Stimulated activated CD4-positive, alpha-beta T cell treated with anti-CD3 and anti-CD28 coated beads, TNF-alpha, amount 100 ng/mL, for 4 hours (primary cell): ENCODE measurements at regions not wholly inside any gene's neighbourhood (a gene's known extent, or its start where the extent isn't known, plus 50 kb on each side); places are given as distances from the start of the nearest gene placed in this dataset.

Experiments used
- DNase-seq, 3 experiments: peaks; one replicate each; pipeline ENCODE4 v3.0.0-alpha.2; 2020; ENCODE audit warnings: low read depth in 3 of 3

DNA sequence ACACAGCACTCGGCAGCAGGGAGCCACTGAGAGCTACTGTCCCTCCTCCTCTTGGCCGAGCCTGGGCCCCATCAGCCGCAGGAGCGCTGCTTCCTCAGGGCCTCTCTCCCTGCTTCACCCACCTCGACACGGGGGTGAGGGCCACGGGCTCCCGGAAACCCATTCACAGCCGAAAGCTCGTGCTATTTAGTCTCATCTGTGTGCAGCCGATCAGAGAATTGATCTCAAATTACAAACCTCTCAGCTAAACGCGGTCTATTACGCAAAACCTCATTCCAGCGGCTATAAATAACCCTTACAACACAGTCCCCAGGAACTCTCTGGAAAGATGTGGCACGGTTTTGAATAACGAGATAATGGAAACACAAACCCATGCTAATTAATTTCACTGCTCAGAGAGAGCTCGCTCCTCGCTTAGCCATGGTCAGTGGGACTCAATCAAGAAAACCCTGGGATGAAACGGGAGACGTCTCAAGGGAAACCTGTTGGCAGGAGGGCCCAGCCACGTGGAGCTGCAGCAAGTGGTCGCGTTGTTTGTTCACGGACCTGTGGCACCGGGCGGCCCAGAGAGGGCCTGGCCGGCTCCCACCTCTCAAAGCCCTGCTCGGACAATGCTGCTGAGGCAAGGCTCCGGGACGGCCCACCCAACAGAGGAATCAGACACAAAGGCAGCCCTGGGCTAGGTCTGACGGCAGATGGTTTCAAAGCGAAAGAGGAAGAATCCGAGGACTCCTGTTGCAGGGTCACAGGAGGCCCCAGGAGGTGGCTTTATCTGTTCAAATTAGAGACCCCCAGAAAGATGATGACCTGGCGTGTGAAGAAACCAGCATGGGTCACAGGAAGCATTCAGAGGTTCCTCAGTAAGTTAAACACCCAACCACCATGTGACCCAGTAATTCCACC lies 210.5 kb downstream of the CTTN start:
- DNase-seq = no peak

DNA sequence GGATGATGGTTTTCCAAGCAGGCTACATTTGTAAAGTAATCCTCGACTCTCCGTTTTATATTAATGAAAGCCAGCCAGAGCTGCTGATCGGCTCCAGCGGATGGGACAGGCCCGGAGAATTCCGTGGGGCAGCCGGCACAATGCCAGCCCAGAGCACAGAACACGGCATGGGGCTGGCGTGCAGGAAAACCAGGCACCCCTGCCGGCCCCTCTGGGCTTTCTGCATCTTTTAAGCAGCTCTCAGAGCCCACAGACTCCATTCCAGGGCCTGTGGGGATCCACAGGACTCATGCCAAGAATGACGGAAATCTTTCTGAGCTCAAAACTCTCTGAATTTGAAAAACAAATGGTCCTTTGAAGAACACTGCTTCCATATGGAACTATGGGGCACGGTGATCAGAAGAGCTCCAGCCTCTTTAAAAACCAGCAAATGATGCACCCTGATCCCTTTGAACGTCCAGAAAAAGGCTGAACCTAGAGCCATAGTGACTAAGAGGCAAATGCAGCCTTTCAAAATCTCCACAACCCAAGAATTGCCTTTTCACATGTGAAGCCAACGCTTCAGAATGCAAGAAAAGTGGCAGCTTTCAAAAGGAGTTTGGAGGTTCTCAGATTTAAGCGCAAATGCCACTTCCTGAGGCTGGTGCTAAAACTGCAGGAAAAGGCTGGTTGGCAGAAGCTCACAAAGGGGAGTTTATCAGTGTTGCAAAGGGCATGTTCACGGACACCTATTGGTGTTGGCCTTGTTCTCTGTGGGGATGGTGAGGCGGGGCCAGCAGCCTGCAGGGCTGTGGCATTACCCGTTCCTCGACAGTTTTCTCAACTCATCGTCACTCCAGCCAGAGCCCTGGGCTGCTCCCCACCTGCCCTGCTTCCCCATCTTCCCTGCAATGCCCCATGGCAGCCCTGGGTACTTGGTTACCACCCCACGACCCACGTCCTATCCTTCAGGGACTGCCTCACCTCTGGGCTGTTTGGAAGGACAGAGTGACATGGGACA lies 212.5 kb downstream of the CTTN start:
- DNase-seq = no peak

DNA sequence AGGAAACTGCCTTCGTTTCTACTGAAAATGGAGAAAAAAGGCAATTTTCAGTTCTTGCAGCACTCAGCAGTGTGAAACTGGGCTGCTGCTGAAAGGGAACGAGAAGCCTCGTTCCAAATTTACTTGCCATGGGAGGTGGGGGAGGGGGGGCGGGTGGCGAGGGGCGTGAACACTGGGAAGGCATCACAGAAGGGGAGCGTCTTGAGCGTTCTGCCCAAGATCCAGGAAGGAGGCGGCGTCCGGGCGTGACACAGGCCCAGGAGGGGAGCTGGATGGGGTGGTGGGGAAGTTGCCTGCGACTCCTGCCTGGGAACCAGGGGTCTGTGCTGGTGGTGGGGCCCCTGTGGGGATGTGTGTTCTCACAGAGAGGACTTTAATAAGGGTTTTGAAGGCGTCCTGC lies 213.5 kb downstream of the CTTN start:
- no peak for DNase-seq

DNA sequence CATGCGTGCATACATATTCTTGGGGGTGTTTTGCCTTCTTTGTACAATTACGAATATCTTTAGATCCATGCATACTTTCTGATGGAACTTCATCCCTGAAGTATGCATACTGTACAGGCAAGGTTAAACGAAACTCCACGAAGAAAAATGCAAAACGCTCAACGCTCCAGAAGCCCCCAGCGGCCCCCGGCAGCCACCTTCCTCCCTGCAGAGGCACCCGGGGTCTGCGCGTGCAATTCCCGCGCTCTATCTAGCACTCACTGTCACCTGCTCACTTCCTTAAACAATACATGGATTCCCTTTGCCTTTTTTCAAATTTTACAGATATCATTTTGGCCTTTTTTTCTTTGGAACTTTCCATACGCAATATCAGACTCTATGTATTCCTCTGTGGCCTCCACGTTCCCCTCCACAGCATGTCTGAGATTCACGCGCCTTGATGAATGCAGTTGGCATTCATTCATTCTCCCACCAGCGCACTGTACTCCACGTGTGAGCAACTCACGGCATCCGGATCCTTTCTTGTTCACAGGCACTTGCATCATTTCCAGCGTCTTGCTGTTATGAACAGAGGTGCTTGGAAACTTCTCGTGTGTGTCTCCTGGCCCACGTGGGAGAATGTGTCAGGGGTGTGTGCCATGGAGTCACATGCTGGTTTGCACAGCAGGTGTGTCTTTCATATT lies 214.3 kb downstream of the CTTN start:
- no peak for DNase-seq

DNA sequence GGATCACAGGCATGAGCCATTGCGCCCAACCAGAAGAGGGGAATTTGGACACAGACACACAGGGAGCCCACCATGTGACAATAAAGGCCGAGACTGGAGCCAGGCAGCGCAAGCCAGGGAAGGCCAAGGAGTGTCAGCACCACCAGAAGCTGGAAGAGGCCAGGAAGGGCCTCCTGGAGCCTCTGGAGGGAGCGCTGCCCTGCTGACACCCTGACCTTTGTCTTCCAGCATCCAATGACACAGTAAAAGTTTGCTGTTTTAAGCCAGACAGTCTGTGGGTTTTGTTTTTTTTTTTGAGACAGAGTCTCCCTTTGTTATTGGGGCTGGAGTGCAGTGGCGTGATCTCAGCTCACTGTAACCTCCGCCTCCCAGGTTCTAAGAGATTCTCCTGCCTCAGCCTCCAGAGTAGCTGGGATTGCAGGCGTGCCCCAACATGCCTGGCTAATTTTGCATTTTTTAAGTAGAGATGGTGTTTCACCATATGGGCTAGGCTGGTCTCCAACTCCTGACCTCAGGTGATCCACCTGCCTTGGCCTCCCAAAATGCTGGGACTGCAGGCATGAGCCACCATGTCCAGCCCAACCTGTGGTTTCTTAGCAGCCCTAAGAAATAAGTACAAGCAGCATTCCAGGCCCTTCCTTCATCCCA lies 215.8 kb downstream of the CTTN start:
- no peak for DNase-seq

DNA sequence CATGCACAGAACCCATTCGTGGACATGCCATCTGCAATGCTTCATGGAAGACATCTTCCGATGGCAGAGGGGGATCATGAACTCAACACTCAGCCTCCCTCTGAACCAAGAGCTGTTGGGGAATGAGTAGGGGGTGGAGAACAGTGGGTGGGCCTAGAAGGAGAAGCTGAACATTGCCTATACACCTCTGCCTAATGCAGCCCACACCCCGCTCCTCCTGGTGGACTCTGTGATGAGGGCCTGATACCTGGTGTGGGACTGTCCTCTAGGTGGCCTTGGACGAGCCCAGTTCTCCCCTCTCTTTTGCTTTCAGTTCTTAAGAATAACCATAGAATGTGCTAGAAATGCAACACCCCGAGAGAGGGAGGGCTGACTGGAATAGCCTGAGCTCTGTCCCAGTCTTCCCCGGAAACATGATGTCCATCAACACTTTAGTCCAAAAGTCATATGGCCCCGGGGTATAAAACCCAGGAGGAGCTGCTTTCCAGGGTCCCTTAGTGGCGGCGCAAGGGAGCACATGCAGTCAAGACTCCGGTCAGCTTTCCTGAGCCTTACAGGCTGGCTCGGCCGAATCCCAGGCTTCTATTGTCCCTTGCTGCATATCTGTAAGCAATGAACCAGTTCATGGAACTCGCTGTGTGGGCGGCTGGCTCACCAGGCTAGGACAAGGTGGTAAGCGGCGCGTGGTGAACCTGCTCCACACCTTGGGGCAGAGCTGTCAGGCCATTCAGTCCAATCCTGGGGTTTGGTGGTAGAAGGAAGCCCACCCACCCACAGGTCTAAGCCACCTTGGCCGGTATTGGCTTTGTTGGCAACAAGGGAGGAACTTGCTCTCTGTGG lies 216.9 kb downstream of the CTTN start:
- DNase-seq = no peak

DNA sequence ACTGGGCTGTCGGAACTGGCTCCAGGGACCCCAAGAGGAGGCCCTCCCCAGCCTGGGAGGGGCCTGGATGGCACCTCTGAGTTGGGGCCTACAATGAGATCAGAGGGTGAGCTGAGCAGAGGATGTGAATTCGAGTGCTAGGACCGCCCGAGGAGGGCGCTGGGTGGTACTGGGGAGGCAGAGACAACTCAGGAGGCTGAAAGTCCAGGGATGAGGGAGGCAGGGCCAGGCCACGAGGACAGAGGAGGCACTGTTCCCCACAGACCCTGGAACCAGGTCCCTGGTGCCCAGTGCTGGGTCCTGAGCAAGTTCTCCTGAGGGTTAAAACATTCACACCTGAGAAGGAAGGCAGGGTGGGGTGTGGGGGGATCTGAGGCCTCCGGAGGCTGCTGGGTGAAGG lies 218.0 kb downstream of the CTTN start:
- DNase-seq = no peak

DNA sequence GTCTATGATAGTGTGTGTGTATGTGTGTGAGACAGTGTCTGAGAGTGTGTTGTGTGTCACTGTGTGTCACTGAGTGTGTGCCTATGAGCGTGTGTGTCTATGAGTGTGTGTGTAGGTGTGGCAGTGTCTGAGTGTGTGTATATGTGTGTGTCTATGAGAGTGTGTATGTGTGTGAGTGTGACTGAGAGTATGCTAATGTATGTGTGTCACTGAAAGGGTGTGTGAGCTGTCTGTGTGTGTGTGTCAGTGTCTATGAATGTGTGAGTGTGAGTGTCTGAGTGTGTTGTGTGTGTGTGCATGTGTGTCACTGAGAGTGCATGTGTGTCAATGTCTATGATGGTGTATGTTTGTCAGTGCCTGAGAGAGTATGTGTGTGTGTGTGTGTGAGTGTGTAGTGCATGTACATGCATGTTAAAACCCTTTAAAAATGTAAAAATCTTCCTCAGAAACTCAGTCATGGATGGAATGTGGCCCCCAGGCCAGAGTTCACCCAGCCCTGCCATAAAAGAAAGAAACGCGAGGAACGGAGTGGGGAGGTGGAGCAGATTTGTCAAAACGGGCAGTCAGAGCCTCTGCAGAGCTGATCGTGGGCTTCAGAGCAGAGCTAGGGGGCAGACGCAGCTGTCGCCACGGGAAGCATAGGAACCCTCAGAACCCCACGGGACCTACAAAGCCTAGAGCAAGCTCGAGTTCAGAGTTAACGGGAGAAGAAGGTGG lies 218.8 kb downstream of the CTTN start:
- no peak for DNase-seq

DNA sequence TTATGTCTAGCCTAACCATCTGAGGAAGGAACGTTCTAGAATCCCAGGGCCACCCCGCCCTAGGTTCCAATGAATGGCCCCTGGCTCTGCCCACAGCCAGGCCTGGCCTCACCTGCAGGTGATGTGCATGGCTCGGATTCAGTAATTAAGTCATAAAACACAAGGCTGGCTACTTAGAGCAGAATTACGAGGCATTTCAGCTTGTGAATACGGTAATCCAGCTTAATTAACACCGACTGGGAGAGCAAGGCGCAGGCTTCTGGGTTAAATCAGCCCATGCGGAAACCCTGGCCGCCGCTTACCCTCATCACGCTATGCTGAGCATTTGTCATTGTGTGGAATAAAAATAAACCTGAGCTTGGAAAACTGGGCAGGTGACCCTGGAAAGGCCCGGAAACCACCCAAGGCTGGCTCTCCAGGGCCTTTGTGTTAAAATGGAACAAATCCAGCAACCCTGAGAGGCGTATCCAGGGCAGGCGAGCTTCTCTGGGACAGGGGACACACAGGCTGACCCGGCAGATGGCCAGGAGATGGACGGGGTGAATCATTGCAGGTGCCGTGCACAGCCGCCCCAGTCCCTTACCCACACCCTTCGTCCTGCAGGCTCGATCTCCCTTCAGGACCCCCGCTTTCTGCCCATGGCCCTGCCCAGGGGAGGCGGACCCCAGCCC lies 220.2 kb downstream of the CTTN start:
- no peak for DNase-seq

DNA sequence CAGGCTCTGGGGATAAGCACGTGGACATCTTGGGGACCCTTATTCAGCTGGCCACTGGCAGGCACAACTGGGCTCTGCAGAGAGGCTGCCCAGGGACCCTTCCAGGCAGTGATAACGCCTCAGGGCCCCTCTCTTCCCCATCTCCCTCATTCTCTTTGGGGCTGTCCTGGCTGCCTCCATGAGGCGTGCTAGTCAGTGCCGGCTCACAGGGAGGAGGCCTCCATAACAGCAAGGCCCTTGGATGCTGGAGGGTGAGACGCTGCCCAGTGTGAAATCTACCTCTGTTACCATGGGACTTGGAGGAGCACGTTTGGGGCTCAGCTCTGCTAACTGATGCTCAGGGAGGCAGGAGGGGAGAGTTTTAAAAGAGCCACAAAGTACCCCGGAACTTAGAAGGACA lies 221.3 kb downstream of the CTTN start:
- DNase-seq = no peak

DNA sequence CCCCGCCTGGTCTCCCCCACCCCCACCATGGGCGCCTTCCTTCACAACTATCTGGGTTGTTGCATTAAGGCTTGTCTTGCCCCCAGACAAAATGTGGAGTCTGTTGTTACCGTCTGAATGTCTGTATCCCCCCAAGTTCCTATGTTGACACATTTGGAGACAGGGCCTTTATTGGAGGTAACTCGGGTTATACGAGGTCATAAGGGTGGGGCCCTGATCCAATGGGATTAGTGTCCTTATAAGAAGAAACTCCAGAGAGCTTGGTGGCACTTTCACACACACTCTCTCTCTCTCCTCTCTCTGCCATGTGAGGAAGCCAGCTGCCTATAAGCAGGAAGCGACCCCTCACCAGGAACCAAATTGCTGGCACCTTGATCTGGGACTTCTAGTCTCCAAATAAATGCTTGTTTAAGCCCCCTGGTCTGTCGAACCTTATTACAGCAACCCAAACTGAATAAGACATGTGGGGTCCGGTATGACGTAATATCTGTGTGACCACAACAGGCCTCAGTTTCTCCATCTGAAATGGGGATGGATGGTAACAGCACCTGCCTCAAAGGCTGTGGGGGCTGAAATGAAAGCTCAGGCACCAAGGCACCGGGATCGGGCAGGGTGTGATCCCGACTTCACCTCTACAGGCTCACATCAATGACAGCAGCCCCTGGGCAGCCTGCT lies 222.3 kb downstream of the CTTN start:
- DNase-seq = no peak

DNA sequence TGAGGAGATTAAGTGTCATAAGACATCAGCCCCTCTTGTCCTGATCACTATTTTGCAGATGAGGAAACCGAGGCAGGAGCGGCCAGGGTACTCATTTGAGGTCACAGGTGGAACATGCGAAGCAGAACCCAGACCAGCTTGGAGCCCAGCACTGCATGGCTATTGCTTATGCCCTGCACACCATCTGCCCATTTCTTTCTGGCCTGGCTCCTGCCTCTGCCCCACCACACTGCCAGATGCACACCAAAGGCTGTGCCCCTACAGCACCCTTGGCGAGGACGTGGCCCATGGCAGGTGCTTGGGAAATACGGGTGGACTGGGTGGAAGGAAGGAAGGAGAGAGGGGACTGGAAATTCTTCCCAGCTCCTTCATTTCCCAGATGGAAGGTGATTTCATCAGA lies 222.9 kb downstream of the CTTN start:
- no peak for DNase-seq

DNA sequence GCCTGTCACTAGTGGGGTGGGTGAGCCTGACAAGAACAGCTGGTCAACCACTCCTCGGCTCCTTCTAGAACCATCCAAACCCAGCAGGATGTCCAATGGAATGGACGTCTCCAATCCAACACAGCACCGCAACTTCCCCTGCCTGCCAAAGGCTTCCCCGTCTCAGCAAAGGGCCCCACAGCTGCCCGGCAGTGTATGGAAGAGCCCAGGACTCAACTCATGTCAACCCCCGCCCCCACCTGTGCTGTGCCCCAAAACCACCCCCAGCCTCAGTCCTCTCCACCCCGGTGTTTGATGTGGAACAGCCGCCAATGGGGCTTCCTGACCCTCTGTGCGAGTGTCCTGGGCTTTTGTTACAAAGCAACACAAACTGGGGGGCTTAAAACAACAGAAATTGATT lies 223.8 kb downstream of the CTTN start:
- DNase-seq = no peak

DNA sequence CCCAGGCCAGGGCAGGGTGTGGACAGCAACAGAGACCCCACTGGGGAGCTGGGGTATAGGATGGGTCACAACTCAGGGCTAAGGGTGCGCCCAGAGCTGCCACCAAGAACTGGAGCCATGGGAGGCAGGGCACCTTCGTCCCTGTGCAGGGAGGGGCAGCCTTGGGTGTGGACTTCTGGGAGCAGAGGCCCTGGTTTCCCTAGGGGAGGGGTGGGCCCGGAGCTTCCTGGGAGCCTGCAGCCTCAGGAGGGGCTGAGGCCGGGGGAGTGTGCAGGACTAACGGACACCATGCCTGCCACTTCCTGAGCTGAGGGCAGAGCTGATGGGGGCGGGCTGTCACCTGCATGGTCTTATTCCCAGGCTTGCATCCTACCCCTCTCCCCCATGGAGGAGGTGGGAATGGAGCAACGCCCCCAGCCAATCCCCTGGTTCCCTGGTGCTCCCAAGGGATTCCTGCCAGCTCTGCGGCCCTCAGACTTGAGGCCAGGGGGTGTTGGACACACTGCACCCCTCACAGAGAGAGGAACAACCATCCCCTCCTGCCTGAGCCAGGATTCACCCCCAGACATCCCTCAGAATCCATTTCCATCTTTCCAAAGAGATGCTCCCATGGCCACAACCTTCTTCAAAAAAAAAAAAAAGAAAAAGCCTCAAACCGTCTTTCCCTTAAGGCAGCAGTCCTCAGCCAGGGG lies 225.7 kb downstream of the CTTN start:
- no peak for DNase-seq

DNA sequence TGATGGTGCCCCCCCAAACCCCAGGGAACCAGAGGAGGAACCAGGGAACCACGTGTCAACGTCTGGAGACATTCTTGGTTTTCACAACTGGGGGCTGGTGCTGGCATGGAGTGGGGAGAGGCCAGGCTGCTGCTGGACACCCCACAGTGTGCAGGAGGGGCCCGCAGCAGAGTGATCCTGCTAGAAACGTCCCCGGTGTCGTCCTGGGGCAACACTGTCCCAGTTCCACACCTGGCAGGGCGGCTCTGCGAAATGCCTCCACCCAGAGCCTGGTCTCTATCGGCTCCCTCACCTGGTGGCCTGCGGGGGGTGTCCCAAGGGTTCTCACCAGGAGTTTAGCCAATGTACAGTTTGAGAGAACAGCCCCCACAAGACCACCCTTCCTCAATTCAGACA lies 226.3 kb downstream of the CTTN start:
- no peak for DNase-seq

DNA sequence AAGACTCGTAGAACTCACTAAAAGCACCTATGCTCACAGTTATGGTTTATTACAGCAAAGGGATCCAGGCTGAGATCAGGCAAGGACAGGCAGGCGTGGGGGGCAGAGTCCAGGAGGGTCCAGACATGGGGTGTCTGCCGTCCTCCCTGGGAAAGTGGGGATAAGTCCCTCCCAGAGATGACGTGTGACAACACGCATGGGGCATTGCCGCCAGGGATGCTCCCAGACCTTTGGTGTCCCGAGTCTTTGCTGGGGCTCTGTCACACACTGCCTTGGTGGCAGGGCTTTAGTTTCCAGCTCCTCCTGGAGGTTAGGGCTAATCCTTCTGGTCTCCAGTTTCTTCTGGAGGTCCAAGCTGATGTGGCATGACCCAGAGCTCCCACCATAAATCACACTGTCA lies 226.7 kb downstream of the CTTN start:
- DNase-seq = no peak

DNA sequence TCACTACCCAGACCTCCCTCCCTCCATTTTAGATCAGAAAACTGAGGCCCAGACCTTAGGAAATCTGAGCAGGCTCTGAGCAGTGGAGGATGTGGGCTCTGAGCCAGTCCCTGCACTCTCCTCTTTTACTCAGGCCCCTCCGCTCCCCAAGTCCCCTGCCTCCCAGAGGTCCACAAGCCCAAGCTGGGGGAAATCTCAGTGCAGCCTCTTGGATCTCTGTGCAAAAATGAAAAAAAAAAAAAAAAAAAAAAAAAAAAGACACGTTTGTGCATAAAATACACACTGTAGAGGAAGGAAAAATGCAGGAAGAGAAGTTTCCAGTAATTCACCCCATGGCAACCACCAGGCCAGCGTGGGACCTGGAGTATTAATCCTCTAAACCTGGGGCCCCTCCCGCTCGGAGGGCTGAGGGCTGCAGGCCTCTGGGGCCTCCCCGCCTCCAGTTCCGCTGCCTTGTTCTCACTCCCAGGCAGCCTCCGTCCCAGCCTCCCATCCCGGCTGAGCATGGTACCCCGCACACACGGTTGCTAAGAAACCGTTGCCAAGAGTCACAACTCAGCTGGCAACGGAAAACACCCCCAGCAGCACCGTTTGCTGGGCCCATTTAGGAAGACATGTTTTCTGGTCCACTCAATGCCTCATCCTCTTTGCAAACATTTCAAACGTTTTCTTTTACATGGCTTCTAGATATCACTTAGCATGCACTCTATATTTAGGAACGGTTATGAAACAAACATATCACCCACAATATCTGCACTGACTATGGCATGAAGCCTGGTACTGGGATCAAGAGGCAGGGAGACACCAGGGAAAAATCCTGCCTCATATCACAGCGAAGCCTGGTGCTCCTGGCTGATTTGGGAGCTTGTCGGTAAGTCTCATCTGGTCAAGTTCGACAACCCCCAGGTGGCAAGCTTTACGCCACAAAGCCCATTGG lies 227.5 kb downstream of the CTTN start:
- no peak for DNase-seq
